ENCODE measurements at regions not wholly inside any gene's neighbourhood (a gene's known extent, or its start where the extent isn't known, plus 50 kb on each side); places are given as distances from the start of the nearest gene placed in this dataset.
A peak's percentile ranks its signal among the peaks of the same experiment; 100 is the strongest.

GRCh38 chr3:178036451-178037144 lies 499.6 kb upstream of the KCNMB2 start:
- H3K9me3 Mint-ChIP-seq, result peaks cover 7% of the 10 kb centered on the region
- H3K27ac Mint-ChIP-seq, result no peak overlapping the region
- H3K4me3 Mint-ChIP-seq, result no peak overlapping the region
- no peak for TF ChIP-seq CTCF (IDR thresholded peaks at IDR 0.05)
- DNase-seq, result no peak
- H3K36me3 Mint-ChIP-seq (ENCODE audit: low read depth), result peaks cover 21% of the 10 kb centered on the region
- H3K4me1 Mint-ChIP-seq, result peaks cover 25% of the 10 kb centered on the region
- no peaks in the 10 kb centered on the region for H3K27me3 Mint-ChIP-seq (ENCODE audit: low read depth, poor library complexity)

- DNase-seq, result no peak
- Mint-ChIP-seq H3K4me3 (peak overlapping the region; percentile 9), H3K36me3 (ENCODE audit: low read depth) (peaks cover 17% of the 10 kb centered on the region), H3K9me3 (peaks cover 4% of the 10 kb centered on the region), H3K4me1 (peaks cover 35% of the 10 kb centered on the region), H3K27me3 (ENCODE audit: low read depth, poor library complexity) (no peaks in the 10 kb centered on the region), H3K27ac (peak overlapping the region; percentile 59)
- TF ChIP-seq CTCF (IDR thresholded peaks at IDR 0.05), result no peak
Observed at GRCh38 chr3:178041931-178042330, 494.3 kb upstream of the KCNMB2 start.

- no peak for TF ChIP-seq CTCF (IDR thresholded peaks at IDR 0.05)
- Mint-ChIP-seq H3K27me3 (ENCODE audit: low read depth, poor library complexity) (peaks cover under 1% of the 10 kb centered on the region), H3K27ac (peak overlapping the region; percentile 67), H3K36me3 (ENCODE audit: low read depth) (peaks cover 17% of the 10 kb centered on the region), H3K4me3 (no peak overlapping the region), H3K9me3 (peaks cover 4% of the 10 kb centered on the region), H3K4me1 (peaks cover 30% of the 10 kb centered on the region)
- no peak for DNase-seq
Observed at GRCh38 chr3:178042376-178042775, 493.9 kb upstream of the KCNMB2 start.

- Mint-ChIP-seq H3K9me3 (peaks cover 4% of the 10 kb centered on the region), H3K4me3 (no peak overlapping the region), H3K27ac (no peak overlapping the region), H3K36me3 (ENCODE audit: low read depth) (peaks cover 17% of the 10 kb centered on the region), H3K27me3 (ENCODE audit: low read depth, poor library complexity) (peaks cover 4% of the 10 kb centered on the region), H3K4me1 (peaks cover 23% of the 10 kb centered on the region)
- no peak for TF ChIP-seq CTCF (IDR thresholded peaks at IDR 0.05)
- DNase-seq, result no peak
Observed at GRCh38 chr3:178043084-178043483, 493.2 kb upstream of the KCNMB2 start.

- no peak for TF ChIP-seq CTCF (IDR thresholded peaks at IDR 0.05)
- no peak for DNase-seq
- Mint-ChIP-seq H3K27ac (no peak overlapping the region), H3K9me3 (peaks cover 4% of the 10 kb centered on the region), H3K27me3 (ENCODE audit: low read depth, poor library complexity) (peaks cover 4% of the 10 kb centered on the region), H3K4me1 (peaks cover 24% of the 10 kb centered on the region), H3K36me3 (ENCODE audit: low read depth) (peaks cover 17% of the 10 kb centered on the region), H3K4me3 (no peak overlapping the region)
Observed at GRCh38 chr3:178044320-178044719, 491.9 kb upstream of the KCNMB2 start.

GRCh38 chr3:178047496-178047895 lies 488.7 kb upstream of the KCNMB2 start:
- no peak for DNase-seq
- H3K4me1 Mint-ChIP-seq, result peaks cover 10% of the 10 kb centered on the region
- H3K4me3 Mint-ChIP-seq, result no peak overlapping the region
- no peak for TF ChIP-seq CTCF (IDR thresholded peaks at IDR 0.05)
- peak overlapping the region; percentile 53 for H3K27ac Mint-ChIP-seq
- peaks cover 5% of the 10 kb centered on the region for H3K36me3 Mint-ChIP-seq (ENCODE audit: low read depth)
- H3K9me3 Mint-ChIP-seq, result peaks cover 4% of the 10 kb centered on the region
- H3K27me3 Mint-ChIP-seq (ENCODE audit: low read depth, poor library complexity), result peaks cover 4% of the 10 kb centered on the region
